Mesenchymal stem cell (in vitro differentiated cells and primary cell): ENCODE measurements at regions not wholly inside any gene's neighbourhood (a gene's known extent, or its start where the extent isn't known, plus 50 kb on each side); places are given as distances from the start of the nearest gene placed in this dataset.

Source experiments
- DNase-seq: peaks from one replicate; pipeline ENCODE4 v3.0.0-alpha.2; 2013
- H2AFZ ChIP-seq: one replicate; pipeline ENCODE4 v1.6.1; 2013; ENCODE audit warnings: low read depth, mild to moderate bottlenecking, control low read depth, inconsistent platforms, low read length, moderate library complexity
- H2AK5ac ChIP-seq: 2 replicates; pipeline ENCODE4 v1.6.1; 2013; ENCODE audit warnings: low read length, moderate library complexity, mild to moderate bottlenecking, inconsistent platforms; ENCODE audit not compliant: severe bottlenecking
- H2BK120ac ChIP-seq: one replicate; pipeline ENCODE4 v1.6.1; 2013; ENCODE audit warnings: low read depth, mild to moderate bottlenecking, inconsistent platforms, low read length, moderate library complexity
- H2BK12ac ChIP-seq, 2 experiments: one replicate each; pipeline ENCODE4 v1.6.1; 2013; ENCODE audit warnings: inconsistent platforms in 2 of 2, low read length in 2 of 2, mild to moderate bottlenecking in 2 of 2, moderate library complexity in 2 of 2, control low read depth in 1 of 2
- H2BK15ac ChIP-seq: one replicate; pipeline ENCODE4 v1.6.1; 2013; ENCODE audit warnings: mild to moderate bottlenecking, low read depth, inconsistent platforms; ENCODE audit not compliant: poor library complexity, severe bottlenecking
- H2BK5ac ChIP-seq: 2 replicates; pipeline ENCODE4 v1.6.1; 2013; ENCODE audit warnings: low read depth, mild to moderate bottlenecking, low read length, control low read depth, inconsistent platforms; ENCODE audit not compliant: poor library complexity, severe bottlenecking
- H3K14ac ChIP-seq, 2 experiments: one replicate each; pipeline ENCODE4 v1.6.1; 2013; ENCODE audit warnings: inconsistent platforms in 2 of 2, low read length in 2 of 2, control low read depth in 1 of 2, mild to moderate bottlenecking in 1 of 2, moderate library complexity in 1 of 2
- H3K18ac ChIP-seq, 2 experiments: one replicate each; pipeline ENCODE4 v1.6.1; 2013; ENCODE audit warnings: inconsistent platforms in 2 of 2, low read length in 2 of 2, control low read depth in 1 of 2, low read depth in 1 of 2, mild to moderate bottlenecking in 1 of 2
- H3K23ac ChIP-seq, 2 experiments: one replicate each; pipeline ENCODE4 v1.6.1; 2013; ENCODE audit warnings: inconsistent platforms in 2 of 2, low read length in 2 of 2, mild to moderate bottlenecking in 2 of 2, moderate library complexity in 2 of 2, control low read depth in 1 of 2
- H3K27ac ChIP-seq: 2 replicates; pipeline ENCODE4 v1.5.1; 2013; ENCODE audit warnings: mild to moderate bottlenecking, moderate library complexity, low read length, control low read depth, inconsistent platforms; ENCODE audit not compliant: poor library complexity, severe bottlenecking
- H3K27me3 ChIP-seq, 2 experiments: 2 replicates each; pipeline versions ENCODE4 v1.6.1 to v1.7.0; 2013; ENCODE audit warnings: low read length in 2 of 2, mild to moderate bottlenecking in 2 of 2, moderate library complexity in 2 of 2, control low read depth in 1 of 2, inconsistent platforms in 1 of 2; ENCODE audit not compliant: control insufficient read depth in 1 of 2, insufficient read depth in 1 of 2
- H3K36me3 ChIP-seq, 2 experiments: 2 replicates each; pipeline versions ENCODE4 v1.6.1 to v1.7.0; 2013; ENCODE audit warnings: low read length in 2 of 2, control low read depth in 1 of 2, inconsistent platforms in 1 of 2, low read depth in 1 of 2, mild to moderate bottlenecking in 1 of 2; ENCODE audit not compliant: insufficient read depth in 2 of 2, control insufficient read depth in 1 of 2
- H3K4ac ChIP-seq, 2 experiments: one replicate each; pipeline ENCODE4 v1.6.1; 2013; ENCODE audit warnings: inconsistent platforms in 2 of 2, low read length in 2 of 2, mild to moderate bottlenecking in 2 of 2, moderate library complexity in 2 of 2, control low read depth in 1 of 2, low read depth in 1 of 2
- H3K4me1 ChIP-seq: 2 replicates; pipeline ENCODE4 v1.6.1; 2013; ENCODE audit warnings: low read depth, low read length, control low read depth; ENCODE audit not compliant: control insufficient read depth, insufficient read depth
- H3K4me2 ChIP-seq: 2 replicates; pipeline ENCODE4 v1.6.1; 2013; ENCODE audit warnings: low read length, mild to moderate bottlenecking, inconsistent platforms; ENCODE audit not compliant: poor library complexity, severe bottlenecking
- H3K4me3 ChIP-seq, 2 experiments: 2 replicates each; pipeline versions ENCODE4 v1.5.1 to v1.7.0; 2013; ENCODE audit warnings: low read length in 2 of 2, mild to moderate bottlenecking in 2 of 2, control low read depth in 1 of 2, low read depth in 1 of 2; ENCODE audit not compliant: insufficient read depth in 1 of 2
- H3K79me1 ChIP-seq: replicated peaks from 2 replicates; pipeline ENCODE4 v1.6.1; 2013; ENCODE audit warnings: mild to moderate bottlenecking, control low read depth, low read length, inconsistent platforms; ENCODE audit not compliant: poor library complexity, severe bottlenecking
- H3K9ac ChIP-seq: 2 replicates; pipeline ENCODE4 v1.7.0; 2013; ENCODE audit warnings: mild to moderate bottlenecking, low read length, moderate library complexity
- H3K9me3 ChIP-seq: 2 replicates; pipeline ENCODE4 v1.7.0; 2013; ENCODE audit warnings: mild to moderate bottlenecking, low read length; ENCODE audit not compliant: control insufficient read depth
- H4K8ac ChIP-seq: one replicate; pipeline ENCODE4 v1.6.1; 2013; ENCODE audit warnings: inconsistent platforms, mild to moderate bottlenecking, low read length, moderate library complexity
- H4K91ac ChIP-seq: one replicate; pipeline ENCODE4 v1.6.1; 2013; ENCODE audit warnings: mild to moderate bottlenecking, low read length, inconsistent platforms
- WGBS: methylation state at CpG from one replicate; pipeline ENCODE4 v1.1.7; 2013; ENCODE audit warnings: mixed read lengths; 5-methylcytosine and 5-hydroxymethylcytosine counted together

DNA sequence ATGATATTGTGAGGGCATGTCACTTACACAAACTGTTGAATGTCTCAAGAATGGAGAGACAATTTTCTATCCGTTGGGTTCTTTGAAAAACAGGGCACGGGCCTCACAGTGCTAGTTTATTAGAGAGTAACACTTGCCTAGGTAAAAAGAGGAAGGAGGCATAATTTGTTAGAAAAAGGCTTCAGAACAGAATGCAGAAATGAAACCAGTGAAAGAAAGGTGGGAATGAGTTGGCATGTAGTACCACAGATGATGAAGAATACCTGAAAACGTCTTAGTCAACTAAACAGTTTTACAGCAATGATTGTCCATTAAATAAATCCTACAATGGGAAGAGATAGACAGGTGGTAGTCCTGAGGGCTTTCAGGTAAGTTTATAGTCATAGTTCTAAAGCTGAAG, 1399.7 kb upstream of the CADM2 start:
- Histone ChIP-seq H3K14ac (no peak overlapping the region), H3K9ac (no peak overlapping the region), H3K18ac (no peak overlapping the region), H3K27me3 (no peaks in the 10 kb centered on the region), H2BK15ac (no peak overlapping the region), H3K23ac (no peak overlapping the region), H2BK5ac (no peak overlapping the region), H3K27ac (no peak overlapping the region), H3K9me3 (peaks cover 9% of the 10 kb centered on the region), H3K4me1 (no peaks in the 10 kb centered on the region), H4K8ac (no peak overlapping the region), H3K79me1 (no peaks in the 10 kb centered on the region), H4K91ac (no peak overlapping the region), H2BK12ac (no peak overlapping the region), H2AK5ac (no peak overlapping the region), H3K4me2 (no peak overlapping the region), H2BK120ac (no peak overlapping the region), H3K36me3 (no peaks in the 10 kb centered on the region), H3K4me3 (no peak overlapping the region), H2AFZ (no peak overlapping the region), H3K4ac (no peak overlapping the region)
- 88% methylated on average over 2 of the region's 3 CpGs for WGBS
- no peak for DNase-seq

DNA sequence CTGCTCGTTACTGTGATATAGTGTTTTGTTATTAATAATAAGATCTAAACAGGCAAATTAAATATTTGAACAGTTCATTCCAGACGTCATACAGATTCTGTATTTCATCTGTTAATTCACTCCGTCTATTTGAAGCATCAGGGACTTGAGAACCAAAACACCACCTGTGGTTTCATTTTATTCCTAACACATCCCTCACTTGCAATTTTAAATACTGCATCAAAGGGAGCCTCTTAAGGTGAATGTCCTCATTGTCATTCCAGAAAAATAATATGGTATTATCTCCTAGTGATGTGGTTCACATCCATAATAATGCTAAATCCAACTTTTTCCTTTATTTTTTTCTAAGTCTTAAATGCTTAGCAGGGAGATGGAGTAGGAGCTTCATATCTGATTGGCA, 1390.9 kb upstream of the CADM2 start:
- WGBS = 40% methylated on average over 2 of the region's 3 CpGs
- no peaks in the 10 kb centered on the region for H3K36me3 ChIP-seq
- DNase-seq = no peak

DNA sequence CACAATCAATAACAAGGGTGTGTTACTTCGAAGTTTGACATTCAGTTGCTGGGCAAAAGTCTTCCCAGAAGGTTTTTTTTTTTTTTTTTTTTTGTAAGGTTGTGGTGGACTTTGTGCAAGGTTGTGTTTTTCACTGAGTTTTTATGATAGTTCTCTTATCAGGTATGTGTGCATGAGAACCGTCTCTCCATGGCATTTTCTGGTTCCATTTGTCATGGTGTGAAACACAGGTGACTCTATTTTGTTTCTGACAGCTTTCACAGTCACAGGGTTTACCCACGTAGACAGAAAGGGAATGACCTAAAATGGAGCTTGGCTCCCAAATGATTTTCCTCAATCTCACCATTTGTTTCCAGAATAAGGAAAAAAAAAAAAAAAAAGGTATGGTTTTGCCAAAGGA, 1377.2 kb upstream of the CADM2 start:
- H3K4me2 ChIP-seq = no peak overlapping the region
- H2BK12ac ChIP-seq = no peak overlapping the region
- no peak overlapping the region for H3K4ac ChIP-seq
- H3K18ac ChIP-seq = no peak overlapping the region
- H3K79me1 ChIP-seq = no peaks in the 10 kb centered on the region
- H3K27me3 ChIP-seq = no peaks in the 10 kb centered on the region
- H4K91ac ChIP-seq = no peak overlapping the region
- H4K8ac ChIP-seq = no peak overlapping the region
- no peaks in the 10 kb centered on the region for H3K4me1 ChIP-seq
- no peak overlapping the region for H2AFZ ChIP-seq
- H2BK15ac ChIP-seq = no peak overlapping the region
- no peak overlapping the region for H2BK120ac ChIP-seq
- WGBS = 54% methylated on average over 3 of the region's 3 CpGs
- H3K4me3 ChIP-seq = no peak overlapping the region
- no peak overlapping the region for H3K23ac ChIP-seq
- DNase-seq = no peak
- no peak overlapping the region for H3K9ac ChIP-seq
- no peaks in the 10 kb centered on the region for H3K36me3 ChIP-seq
- H3K27ac ChIP-seq = no peak overlapping the region
- H2BK5ac ChIP-seq = no peak overlapping the region
- H2AK5ac ChIP-seq = no peak overlapping the region
- H3K14ac ChIP-seq = no peak overlapping the region
- H3K9me3 ChIP-seq = peaks cover 7% of the 10 kb centered on the region

More for the DNA sequence above, 1390.9 kb upstream of the CADM2 start:
- Histone ChIP-seq H3K4me2 (no peak overlapping the region), H3K9ac (no peak overlapping the region), H3K79me1 (no peaks in the 10 kb centered on the region), H3K4me1 (no peaks in the 10 kb centered on the region), H2AFZ (no peak overlapping the region), H3K23ac (no peak overlapping the region), H3K18ac (no peak overlapping the region), H3K4ac (no peak overlapping the region), H2BK12ac (no peak overlapping the region), H3K27me3 (no peaks in the 10 kb centered on the region), H2BK15ac (no peak overlapping the region), H3K27ac (no peak overlapping the region), H2BK5ac (no peak overlapping the region), H2BK120ac (no peak overlapping the region), H3K14ac (no peak overlapping the region), H4K8ac (no peak overlapping the region), H4K91ac (no peak overlapping the region), H2AK5ac (no peak overlapping the region), H3K9me3 (no peaks in the 10 kb centered on the region), H3K4me3 (no peak overlapping the region)

DNA sequence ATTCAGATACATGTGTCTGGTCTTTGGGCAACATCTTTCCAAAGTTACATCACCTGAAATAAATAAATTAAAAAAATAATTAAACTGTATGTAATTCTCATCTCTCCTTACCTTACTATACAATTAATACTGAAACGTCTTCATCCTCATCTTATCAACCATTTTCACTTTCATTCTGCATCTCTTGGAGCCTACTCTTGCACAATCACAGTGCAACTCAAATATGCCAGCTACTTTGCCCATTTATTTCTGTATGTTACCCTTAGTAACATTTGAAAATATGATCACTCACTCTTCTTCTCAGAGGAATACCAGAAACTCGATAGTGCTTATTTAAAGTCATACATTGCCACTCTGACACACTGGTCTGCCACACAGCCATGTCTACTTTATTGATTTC, 1357.1 kb upstream of the CADM2 start:
- Histone ChIP-seq H3K4me2 (no peak overlapping the region), H4K91ac (no peak overlapping the region), H3K27me3 (no peaks in the 10 kb centered on the region), H3K9ac (no peak overlapping the region), H4K8ac (no peak overlapping the region), H3K14ac (no peak overlapping the region), H3K4me3 (no peak overlapping the region), H2BK12ac (no peak overlapping the region), H3K4me1 (no peaks in the 10 kb centered on the region), H3K9me3 (no peaks in the 10 kb centered on the region), H3K18ac (no peak overlapping the region), H2BK5ac (no peak overlapping the region), H2AFZ (no peak overlapping the region), H2BK120ac (no peak overlapping the region), H3K27ac (no peak overlapping the region), H3K79me1 (no peaks in the 10 kb centered on the region), H3K4ac (no peak overlapping the region), H3K36me3 (no peaks in the 10 kb centered on the region), H3K23ac (no peak overlapping the region), H2BK15ac (no peak overlapping the region), H2AK5ac (no peak overlapping the region)
- no peak for DNase-seq
- WGBS = 52% methylated on average over 2 of the region's 2 CpGs
